HG03442 (cell line): ENCODE measurements at regions not wholly inside any gene's neighbourhood (a gene's known extent, or its start where the extent isn't known, plus 50 kb on each side); places are given as distances from the start of the nearest gene placed in this dataset.

Source experiments
- ATAC-seq: cut with Tn5 transposase; IDR thresholded peaks from one replicate; pipeline ENCODE4 v1.9.1; 2021; ENCODE audit warnings: mild to moderate bottlenecking, moderate library complexity; ENCODE audit not compliant: unreplicated experiment

- ATAC-seq, result no peak
Measured at GRCh38 chr6:19311786-19312185, 525.4 kb upstream of the ID4 start.

- ATAC-seq, result no peak
Measured at GRCh38 chr6:19312241-19312978, 524.8 kb upstream of the ID4 start.

GRCh38 chr6:19317431-19317986 is 519.7 kb upstream of the ID4 start:
- ATAC-seq, result no peak

GRCh38 chr6:19319005-19319404 is 518.2 kb upstream of the ID4 start:
- ATAC-seq, result no peak

GRCh38 chr6:19320111-19320581 is 517.0 kb upstream of the ID4 start:
- no peak for ATAC-seq

- no peak for ATAC-seq
Measured at GRCh38 chr6:19322691-19323485, 514.3 kb upstream of the ID4 start.

GRCh38 chr6:19324376-19324775 is 512.8 kb upstream of the ID4 start:
- ATAC-seq, result no peak

- no peak for ATAC-seq
Measured at GRCh38 chr6:19325335-19325789, 511.8 kb upstream of the ID4 start.

- ATAC-seq, result no peak
Measured at GRCh38 chr6:19327241-19327640, 509.9 kb upstream of the ID4 start.

- no peak for ATAC-seq
Measured at GRCh38 chr6:19327661-19328060, 509.5 kb upstream of the ID4 start.

GRCh38 chr6:19329078-19329477 is 508.1 kb upstream of the ID4 start:
- ATAC-seq, result no peak

GRCh38 chr6:19331089-19331488 is 506.1 kb upstream of the ID4 start:
- no peak for ATAC-seq

GRCh38 chr6:19332806-19333460 is 504.2 kb upstream of the ID4 start:
- no peak for ATAC-seq

- no peak for ATAC-seq
Measured at GRCh38 chr6:19333936-19334335, 503.2 kb upstream of the ID4 start.

- ATAC-seq, result no peak
Measured at GRCh38 chr6:19336579-19336978, 500.6 kb upstream of the ID4 start.

- ATAC-seq, result no peak
Measured at GRCh38 chr6:19337101-19337500, 500.1 kb upstream of the ID4 start.

- ATAC-seq, result no peak
Measured at GRCh38 chr6:19342616-19343015, 494.6 kb upstream of the ID4 start.

- no peak for ATAC-seq
Measured at GRCh38 chr6:19349429-19349828, 487.7 kb upstream of the ID4 start.

- ATAC-seq, result no peak
Measured at GRCh38 chr6:19354181-19354580, 483.0 kb upstream of the ID4 start.

GRCh38 chr6:19356692-19357091 is 480.5 kb upstream of the ID4 start:
- ATAC-seq, result no peak

- no peak for ATAC-seq
Measured at GRCh38 chr6:19362396-19362795, 474.8 kb upstream of the ID4 start.
